ENCODE measurements at regions not wholly inside any gene's neighbourhood (a gene's known extent, or its start where the extent isn't known, plus 50 kb on each side); places are given as distances from the start of the nearest gene placed in this dataset.

GRCh38 chr5:2353871-2354440, 397.5 kb downstream of the IRX2 start:
- TF ChIP-seq CTCF (IDR thresholded peaks at IDR 0.05; ENCODE audit: insufficient read depth, low read depth, low read length) = no peak
- no peak for TF ChIP-seq EZH2 (IDR thresholded peaks at IDR 0.05; ENCODE audit: insufficient read depth, low read length)

All from astrocyte (in vitro differentiated cells and primary cell).